Spleen (tissue), 7 donors: ENCODE measurements at regions not wholly inside any gene's neighbourhood (a gene's known extent, or its start where the extent isn't known, plus 50 kb on each side); places are given as distances from the start of the nearest gene placed in this dataset.

Experiments
- POLR2A ChIP-seq, 3 donors: fragments of 450-650 bp; IDR thresholded peaks; one replicate each; pipeline ENCODE4 v1.5.1; 2017; ENCODE audit warnings: antibody characterized with exemption in 3 of 3, mild to moderate bottlenecking in 1 of 3
- TF ChIP-seq, protein P1 (sequence below), 11 experiments: fragments of 200-600 bp in 7 of 11; fragments of 450-650 bp in 4 of 11; sonication (generic) in 4 of 11; IDR thresholded peaks in 8 of 11; conservative IDR thresholded peaks in 3 of 11; 1 replicate in 7 of 11; 2 replicates in 4 of 11; pipeline versions ENCODE4 v1.4.0 to v1.8.0; 2016 to 2021; ENCODE audit warnings: antibody characterized with exemption in 11 of 11, inconsistent platforms in 4 of 11, mild to moderate bottlenecking in 1 of 11
- donor health status: DM: no; HTN: no; CAD: no; lungs with moderate emphysema.
- donor health status: DM: no; HTN: no; CAD: no.
- donor health status: DM: no; HTN: no; CAD: no.

DNA sequence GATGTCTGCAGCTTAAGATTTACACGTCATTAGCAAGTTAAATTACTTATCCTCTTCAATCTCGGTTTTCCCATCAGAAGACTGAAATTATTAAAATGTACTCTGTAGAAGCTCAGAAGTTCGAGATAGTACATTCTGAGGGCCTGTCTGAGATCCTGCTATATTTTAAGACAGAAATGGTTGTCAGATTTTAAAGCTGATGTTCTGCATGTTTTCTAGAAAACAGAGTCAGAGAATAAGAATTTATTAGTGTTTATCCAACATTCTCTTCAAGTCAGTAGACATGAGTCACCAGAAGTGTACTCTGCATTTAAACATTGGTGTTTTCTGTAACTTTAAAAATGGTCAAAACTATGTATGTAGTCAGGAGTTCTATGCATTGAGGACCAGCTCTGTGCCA is 155.2 kb upstream of the MYOCD start:
- TF ChIP-seq, protein P1, sequence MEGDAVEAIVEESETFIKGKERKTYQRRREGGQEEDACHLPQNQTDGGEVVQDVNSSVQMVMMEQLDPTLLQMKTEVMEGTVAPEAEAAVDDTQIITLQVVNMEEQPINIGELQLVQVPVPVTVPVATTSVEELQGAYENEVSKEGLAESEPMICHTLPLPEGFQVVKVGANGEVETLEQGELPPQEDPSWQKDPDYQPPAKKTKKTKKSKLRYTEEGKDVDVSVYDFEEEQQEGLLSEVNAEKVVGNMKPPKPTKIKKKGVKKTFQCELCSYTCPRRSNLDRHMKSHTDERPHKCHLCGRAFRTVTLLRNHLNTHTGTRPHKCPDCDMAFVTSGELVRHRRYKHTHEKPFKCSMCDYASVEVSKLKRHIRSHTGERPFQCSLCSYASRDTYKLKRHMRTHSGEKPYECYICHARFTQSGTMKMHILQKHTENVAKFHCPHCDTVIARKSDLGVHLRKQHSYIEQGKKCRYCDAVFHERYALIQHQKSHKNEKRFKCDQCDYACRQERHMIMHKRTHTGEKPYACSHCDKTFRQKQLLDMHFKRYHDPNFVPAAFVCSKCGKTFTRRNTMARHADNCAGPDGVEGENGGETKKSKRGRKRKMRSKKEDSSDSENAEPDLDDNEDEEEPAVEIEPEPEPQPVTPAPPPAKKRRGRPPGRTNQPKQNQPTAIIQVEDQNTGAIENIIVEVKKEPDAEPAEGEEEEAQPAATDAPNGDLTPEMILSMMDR (IDR thresholded peaks at IDR 0.05 in 8 of 11, conservative IDR thresholded peaks at IDR 0.05 in 3 of 11) = no peak
- no peak for TF ChIP-seq POLR2A (IDR thresholded peaks at IDR 0.05)
